Thyroid gland (tissue), 4 donors: ENCODE measurements at regions not wholly inside any gene's neighbourhood (a gene's known extent, or its start where the extent isn't known, plus 50 kb on each side); places are given as distances from the start of the nearest gene placed in this dataset.
"Not testable (repeated sequence)": the region's sequence is repeated elsewhere in the genome, so short reads cannot be mapped to it uniquely, and the experiment has no call there.

Experiments used
- DNase-seq, 2 donors: peaks; one replicate each; pipeline ENCODE4 v3.0.0-alpha.2; 2019
- H3K27ac ChIP-seq, 3 donors: fragments of 200-600 bp; sonication (generic); 1 replicate in 2 of 3; 2 replicates in 1 of 3; pipeline ENCODE4 v1.5.1; 2016 to 2019; ENCODE audit warnings: mild to moderate bottlenecking in 1 of 3, moderate library complexity in 1 of 3
- H3K27me3 ChIP-seq: fragments of 200-600 bp; sonication (generic); one replicate; pipeline ENCODE4 v1.5.1; 2019
- H3K36me3 ChIP-seq, 2 donors: fragments of 200-600 bp; sonication (generic); one replicate each; pipeline ENCODE4 v1.5.1; 2016 to 2019
- H3K4me1 ChIP-seq, 2 donors: fragments of 200-600 bp; sonication (generic); one replicate each; pipeline ENCODE4 v1.5.1; 2017 to 2019
- H3K4me3 ChIP-seq, 3 donors: fragments of 200-600 bp; sonication (generic); replicated peaks in 1 of 3; 1 replicate in 2 of 3; 2 replicates in 1 of 3; pipeline ENCODE4 v1.5.1; 2016; ENCODE audit warnings: mild to moderate bottlenecking in 1 of 3
- H3K9me3 ChIP-seq: fragments of 200-600 bp; sonication (generic); one replicate; pipeline ENCODE4 v1.5.1; 2017
- POLR2A ChIP-seq, 2 donors: fragments of 450-650 bp; IDR thresholded peaks; one replicate each; pipeline ENCODE4 v1.6.1; 2017; ENCODE audit warnings: antibody characterized with exemption in 2 of 2, mild to moderate bottlenecking in 2 of 2, moderate library complexity in 1 of 2
- WGBS, 2 donors: methylation state at CpG; one replicate each; pipeline ENCODE4 v1.1.5; 2017; 5-methylcytosine and 5-hydroxymethylcytosine counted together
- intact Hi-C: fragments of 100-400 bp; cut with DNase I; formaldehyde crosslinking; loops from one replicate; pipeline ENCODE4 v1.15.1; 2023
- TF ChIP-seq, protein P1 (sequence below), 6 experiments: fragments of 200-600 bp in 3 of 6; fragments of 450-650 bp in 3 of 6; sonication (generic) in 3 of 6; IDR thresholded peaks; one replicate each; pipeline ENCODE4 v1.5.1; 2016 to 2019; ENCODE audit warnings: antibody characterized with exemption in 6 of 6, mild to moderate bottlenecking in 2 of 6, inconsistent platforms in 1 of 6, moderate library complexity in 1 of 6

DNA sequence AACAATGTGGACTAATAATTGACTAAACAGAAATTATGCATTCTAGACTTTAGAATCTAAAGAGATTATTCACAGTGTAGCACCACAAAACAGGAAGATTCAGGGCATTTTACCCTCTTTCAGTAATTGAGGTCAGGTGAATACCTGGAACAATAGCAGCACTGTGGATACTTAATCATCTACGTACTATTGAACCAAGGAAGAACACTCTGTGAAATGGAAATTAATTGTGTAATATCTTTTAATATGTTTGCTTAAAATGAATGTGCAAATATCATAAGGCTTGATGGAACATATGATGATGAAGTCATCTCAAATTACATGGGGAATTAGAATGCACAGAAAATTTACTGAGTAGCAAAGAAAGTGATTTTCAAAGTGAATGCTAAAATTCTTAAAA is 68.5 kb upstream of the MAP9 start:
- TF ChIP-seq, protein P1, sequence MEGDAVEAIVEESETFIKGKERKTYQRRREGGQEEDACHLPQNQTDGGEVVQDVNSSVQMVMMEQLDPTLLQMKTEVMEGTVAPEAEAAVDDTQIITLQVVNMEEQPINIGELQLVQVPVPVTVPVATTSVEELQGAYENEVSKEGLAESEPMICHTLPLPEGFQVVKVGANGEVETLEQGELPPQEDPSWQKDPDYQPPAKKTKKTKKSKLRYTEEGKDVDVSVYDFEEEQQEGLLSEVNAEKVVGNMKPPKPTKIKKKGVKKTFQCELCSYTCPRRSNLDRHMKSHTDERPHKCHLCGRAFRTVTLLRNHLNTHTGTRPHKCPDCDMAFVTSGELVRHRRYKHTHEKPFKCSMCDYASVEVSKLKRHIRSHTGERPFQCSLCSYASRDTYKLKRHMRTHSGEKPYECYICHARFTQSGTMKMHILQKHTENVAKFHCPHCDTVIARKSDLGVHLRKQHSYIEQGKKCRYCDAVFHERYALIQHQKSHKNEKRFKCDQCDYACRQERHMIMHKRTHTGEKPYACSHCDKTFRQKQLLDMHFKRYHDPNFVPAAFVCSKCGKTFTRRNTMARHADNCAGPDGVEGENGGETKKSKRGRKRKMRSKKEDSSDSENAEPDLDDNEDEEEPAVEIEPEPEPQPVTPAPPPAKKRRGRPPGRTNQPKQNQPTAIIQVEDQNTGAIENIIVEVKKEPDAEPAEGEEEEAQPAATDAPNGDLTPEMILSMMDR (IDR thresholded peaks at IDR 0.05) = no peak

DNA sequence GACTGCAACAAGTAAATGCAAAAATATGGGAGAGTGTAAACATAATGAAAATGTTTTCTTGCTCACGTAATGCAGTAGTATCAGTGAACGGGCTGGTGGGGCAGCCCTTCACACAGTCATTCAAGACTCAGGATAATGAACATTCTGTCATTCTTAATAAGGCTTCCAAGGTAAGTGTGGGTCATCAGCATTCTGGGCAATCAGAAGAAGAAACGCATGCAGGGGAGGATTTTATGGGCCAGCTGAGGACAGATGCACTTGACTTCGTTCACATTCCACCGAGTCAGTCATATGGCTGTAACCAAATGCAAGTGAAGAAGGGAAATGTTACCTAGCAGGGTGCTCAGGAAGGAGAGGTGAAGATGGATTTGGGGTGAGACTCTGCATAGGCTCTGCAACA is 68.0 kb upstream of the MAP9 start:
- no peak overlapping the region for H3K27ac ChIP-seq
- H3K36me3 ChIP-seq = no peaks in the 10 kb centered on the region
- DNase-seq = no peak
- TF ChIP-seq, protein P1 (IDR thresholded peaks at IDR 0.05) = no peak
- no peak for TF ChIP-seq POLR2A (IDR thresholded peaks at IDR 0.05)
- no peak overlapping the region for H3K4me3 ChIP-seq
- 60 to 63% methylated on average over 5 of the region's 5 CpGs for WGBS, 2 donors
- intact Hi-C loops = loop anchor here (5.0 kb wide), 1 partner anchor 343 kb away; no protein-coding TSS in a partner anchor
- no peaks in the 10 kb centered on the region for H3K27me3 ChIP-seq
- H3K9me3 ChIP-seq = no peaks in the 10 kb centered on the region
- H3K4me1 ChIP-seq = no peaks in the 10 kb centered on the region

More for the DNA sequence above, 68.5 kb upstream of the MAP9 start:
- WGBS, 2 donors = 91 to 96% methylated on average over 1 of the region's 1 CpG
- Histone ChIP-seq H3K27me3 (no peaks in the 10 kb centered on the region), H3K36me3 (no peaks in the 10 kb centered on the region), H3K9me3 (no peaks in the 10 kb centered on the region), H3K27ac (no peak overlapping the region), H3K4me1 (no peaks in the 10 kb centered on the region), H3K4me3 (no peak overlapping the region)
- intact Hi-C loops = no loop called here
- DNase-seq = no peak

DNA sequence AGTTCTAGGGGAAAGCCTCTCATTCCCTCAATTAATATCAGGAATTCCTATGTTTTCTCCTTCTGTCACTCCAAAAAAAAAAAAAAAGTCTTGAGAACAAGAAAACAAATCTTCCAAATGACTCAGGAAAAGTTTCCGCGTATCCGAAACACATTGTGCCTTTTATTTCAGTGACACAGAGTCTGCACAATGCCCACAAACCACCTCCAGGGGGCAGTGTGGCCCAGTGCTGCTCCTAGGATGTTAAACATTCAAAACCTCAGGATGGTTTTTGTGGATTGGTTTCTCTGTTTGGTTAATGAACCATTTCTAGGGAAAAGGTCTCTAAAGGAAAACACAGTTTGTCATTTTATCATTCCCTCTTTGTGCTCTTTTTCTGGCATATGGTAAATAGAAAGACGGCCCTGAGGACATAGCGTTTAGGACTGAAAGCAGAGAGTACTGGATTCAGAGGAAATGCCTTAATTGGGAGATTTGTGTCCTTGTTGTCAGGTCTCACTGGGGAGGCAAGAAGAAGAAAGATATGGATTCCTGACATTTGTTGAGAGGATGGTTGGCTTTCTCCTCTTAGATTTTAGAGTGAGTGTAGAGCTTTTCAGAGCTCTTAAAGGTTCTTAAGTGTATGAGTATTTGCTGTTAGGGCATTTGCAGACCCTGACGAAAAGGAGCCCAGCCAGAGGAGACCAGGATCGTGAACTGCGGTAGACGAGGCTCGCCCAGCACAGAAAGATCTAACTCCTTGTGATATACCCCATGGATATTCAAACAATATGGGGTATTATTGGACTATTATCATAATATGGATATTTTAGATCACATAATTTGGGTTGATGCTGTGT is 65.7 kb upstream of the MAP9 start:
- Histone ChIP-seq H3K4me1 (no peaks in the 10 kb centered on the region), H3K27ac (no peak overlapping the region), H3K36me3 (no peaks in the 10 kb centered on the region), H3K27me3 (no peaks in the 10 kb centered on the region), H3K9me3 (no peaks in the 10 kb centered on the region), H3K4me3 (no peak overlapping the region)
- peak; percentile 70 to 80 for DNase-seq
- intact Hi-C loops = loop anchor here (5.0 kb wide), 1 partner anchor 345 kb away; no protein-coding TSS in a partner anchor
- TF ChIP-seq, protein P1 (IDR thresholded peaks at IDR 0.05) = peak; percentile 79 to 94 (median 86)
- no peak for TF ChIP-seq POLR2A (IDR thresholded peaks at IDR 0.05)
- 40% methylated on average over 10 of the region's 10 CpGs for WGBS, 2 donors

DNA sequence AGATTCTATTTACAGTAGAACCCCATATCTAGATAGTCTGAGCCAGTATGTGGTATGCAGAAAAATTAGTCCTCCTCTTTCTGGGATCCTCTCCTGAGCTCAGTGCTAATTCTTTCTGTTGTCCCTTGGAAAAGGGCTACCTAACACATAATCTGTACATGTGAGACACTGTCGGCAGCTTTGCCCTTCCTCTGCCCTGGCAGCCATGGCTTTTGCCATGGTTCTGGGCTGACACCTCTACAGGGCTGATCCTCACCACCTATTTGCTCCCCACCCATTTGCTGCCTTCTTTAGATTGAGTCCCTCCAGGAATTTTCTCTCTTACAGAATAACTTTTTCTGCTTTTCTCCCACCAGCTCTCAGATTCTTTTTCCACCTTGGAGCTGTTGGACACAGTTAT is 64.7 kb upstream of the MAP9 start:
- no peak overlapping the region for H3K4me3 ChIP-seq

DNA sequence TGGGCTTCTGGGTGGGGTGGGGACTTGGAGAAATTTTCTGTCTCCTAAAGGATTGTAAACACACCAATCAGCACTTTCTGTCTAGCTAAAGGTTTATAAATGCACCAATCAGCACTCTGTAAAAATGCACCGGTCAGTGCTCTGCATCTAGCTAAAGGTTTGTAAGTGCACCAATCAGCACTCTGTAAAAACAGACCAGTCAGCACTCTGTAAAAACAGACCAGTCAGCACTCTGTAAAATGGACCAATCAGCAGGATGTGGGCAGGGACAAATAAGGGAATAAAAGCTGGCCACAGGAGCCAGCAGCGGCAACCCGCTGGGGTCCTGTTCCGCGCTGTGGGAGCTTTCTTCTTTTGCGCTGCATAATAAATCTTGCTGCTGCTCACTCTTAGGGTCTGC is 63.0 kb upstream of the MAP9 start:
- intact Hi-C loops = loop anchor here (5.0 kb wide), 1 partner anchor 348 kb away; no protein-coding TSS in a partner anchor

More for the DNA sequence above, 64.7 kb upstream of the MAP9 start:
- DNase-seq = no peak
- Histone ChIP-seq H3K9me3 (no peaks in the 10 kb centered on the region), H3K36me3 (no peaks in the 10 kb centered on the region), H3K27me3 (no peaks in the 10 kb centered on the region), H3K27ac (no peak overlapping the region), H3K4me1 (no peaks in the 10 kb centered on the region)
- intact Hi-C loops = loop anchor here (5.0 kb wide), 1 partner anchor 346 kb away; no protein-coding TSS in a partner anchor
- WGBS, 2 donors = 82 to 96% methylated on average over 1 of the region's 1 CpG
- TF ChIP-seq, protein P1 (IDR thresholded peaks at IDR 0.05) = no peak
- TF ChIP-seq POLR2A (IDR thresholded peaks at IDR 0.05) = no peak

More for the DNA sequence above, 63.0 kb upstream of the MAP9 start:
- H3K27ac ChIP-seq, H3K4me3 ChIP-seq, H3K4me1 ChIP-seq, H3K9me3 ChIP-seq, H3K36me3 ChIP-seq, DNase-seq, H3K27me3 ChIP-seq: not testable (repeated sequence)
- 93 to 97% methylated on average over 6 of the region's 6 CpGs for WGBS, 2 donors
